ENCODE measurements at regions not wholly inside any gene's neighbourhood (a gene's known extent, or its start where the extent isn't known, plus 50 kb on each side); places are given as distances from the start of the nearest gene placed in this dataset.
A peak's percentile ranks its signal among the peaks of the same experiment; 100 is the strongest.
"Not testable (repeated sequence)": the region's sequence is repeated elsewhere in the genome, so short reads cannot be mapped to it uniquely, and the experiment has no call there.

- DNase-seq (ENCODE audit: low read depth in 2 of 2): no peak
Observed at GRCh38 chr7:98728555-98728954, 111.5 kb downstream of the NPTX2 start.

DNA sequence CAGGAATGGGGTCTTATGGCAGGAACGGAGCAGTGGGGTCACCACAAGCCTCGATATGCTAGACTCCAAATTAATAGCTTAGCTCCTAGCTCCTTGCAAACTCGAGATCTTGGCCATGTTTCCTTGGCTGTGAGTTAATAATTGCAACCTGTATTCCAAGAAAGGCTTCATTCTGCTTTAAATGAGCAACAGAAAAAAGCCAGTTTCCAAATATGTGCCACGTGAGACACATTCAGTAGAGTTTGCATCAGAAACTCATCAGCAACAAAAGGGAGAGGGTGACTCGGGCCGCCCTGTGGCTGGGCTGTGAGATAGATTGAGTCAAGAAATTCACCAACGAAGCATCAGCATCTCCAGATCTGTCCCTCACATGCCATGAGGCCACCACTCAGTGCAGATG lies 112.0 kb downstream of the NPTX2 start:
- no peak for DNase-seq (ENCODE audit: low read depth in 2 of 2)

DNA sequence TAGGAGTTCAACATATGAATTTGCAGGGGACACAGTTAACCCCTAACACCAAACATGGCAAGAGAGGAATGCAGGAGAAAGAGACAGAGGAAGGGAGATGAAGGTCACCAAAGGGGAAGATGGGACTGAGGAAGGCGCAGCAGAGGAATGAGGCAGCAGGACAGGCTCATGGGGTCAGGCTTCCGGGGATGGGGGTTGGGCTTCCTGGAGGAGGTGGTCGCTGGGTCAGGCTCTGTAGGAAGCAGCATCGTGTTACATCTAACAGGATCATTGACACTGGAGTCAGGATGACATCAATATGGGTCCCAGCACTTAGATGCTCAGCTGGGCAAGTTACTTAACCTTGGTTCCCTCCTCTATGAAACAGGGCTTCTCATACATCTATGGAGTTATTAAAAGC lies 113.2 kb downstream of the NPTX2 start:
- no peak for DNase-seq (ENCODE audit: low read depth in 2 of 2)

GRCh38 chr7:98731651-98732050 lies 114.6 kb downstream of the NPTX2 start:
- DNase-seq (ENCODE audit: low read depth in 2 of 2): no peak

DNA sequence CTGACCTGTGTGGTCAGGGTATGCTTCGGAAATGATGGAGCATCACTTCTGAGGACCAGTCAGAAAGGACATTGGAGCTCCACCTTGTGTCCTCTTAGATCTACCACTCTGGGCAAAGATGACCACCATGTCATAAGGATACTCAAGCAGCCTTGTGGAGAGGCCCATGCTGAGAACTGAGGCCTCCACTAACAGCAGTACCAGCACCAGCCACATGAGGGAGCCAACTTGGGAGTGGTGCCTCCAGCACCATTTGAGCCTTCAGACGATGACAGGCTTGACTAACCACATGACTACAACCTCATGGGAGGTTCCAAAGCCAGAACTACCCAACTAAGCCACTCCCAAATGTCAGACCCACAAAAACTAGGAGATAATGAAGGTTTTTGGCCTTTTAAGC lies 116.0 kb downstream of the NPTX2 start:
- DNase-seq (ENCODE audit: low read depth in 2 of 2): no peak

- DNase-seq (ENCODE audit: low read depth in 2 of 2): no peak
Observed at GRCh38 chr7:98735801-98736200, 118.7 kb downstream of the NPTX2 start.

DNA sequence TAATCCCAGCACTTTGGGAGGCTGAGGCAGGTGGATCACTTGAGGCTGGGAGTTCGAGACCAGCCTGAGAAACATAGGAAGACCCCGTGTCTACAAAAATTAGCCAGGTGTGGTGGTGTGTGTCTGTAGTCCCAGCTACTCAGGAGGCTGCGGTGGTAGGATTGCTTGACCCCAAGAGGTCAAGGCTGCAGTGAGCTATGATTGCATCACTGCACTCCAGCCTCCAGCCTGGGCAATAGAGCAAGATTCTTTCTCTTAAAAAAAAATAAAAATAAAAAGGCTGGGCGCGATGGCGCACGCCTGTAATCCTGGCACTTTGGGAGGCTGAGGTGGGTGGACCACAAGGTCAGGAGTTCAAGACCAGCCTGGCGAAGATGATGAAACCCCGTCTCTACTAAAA lies 119.4 kb downstream of the NPTX2 start:
- DNase-seq (ENCODE audit: low read depth in 2 of 2): not testable (repeated sequence)

DNA sequence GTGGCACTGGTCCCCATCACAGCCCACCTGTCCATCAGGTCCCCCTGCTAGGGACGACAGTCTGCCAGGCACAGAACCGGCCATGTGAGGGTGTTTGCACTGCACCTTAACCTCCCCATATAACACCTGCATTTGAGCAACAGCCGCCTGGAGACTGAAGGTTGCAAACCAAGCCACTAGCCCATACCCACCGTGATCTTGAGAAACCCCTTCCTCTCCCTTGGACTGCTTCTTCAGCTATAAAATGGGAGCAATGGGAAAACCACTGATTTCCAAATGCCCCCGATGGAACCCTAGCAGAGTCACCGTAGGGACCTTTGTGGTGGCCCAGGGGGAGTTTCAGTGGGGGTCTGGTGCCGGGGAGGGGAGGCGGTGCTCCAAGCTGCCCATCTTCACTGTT lies 120.1 kb downstream of the NPTX2 start:
- no peak for DNase-seq (ENCODE audit: low read depth in 2 of 2)

DNA sequence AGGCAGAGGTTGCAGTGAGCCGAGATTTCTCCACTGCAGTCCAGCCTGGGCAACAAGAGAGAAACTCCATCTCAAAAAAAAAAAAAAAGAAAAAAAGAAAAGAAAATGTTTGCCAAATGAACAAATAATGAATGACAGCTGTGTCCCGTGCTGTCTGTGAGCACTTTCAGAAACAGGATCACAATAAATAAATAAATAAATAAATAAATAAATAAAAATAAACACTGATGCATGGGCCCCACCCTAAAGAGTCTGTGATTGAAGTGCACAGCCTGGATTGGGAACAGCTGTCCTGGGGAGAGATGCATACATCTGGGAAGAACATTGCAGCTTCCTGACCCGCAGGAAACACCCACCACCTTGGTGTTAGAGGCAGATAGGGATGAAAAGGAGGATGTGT lies 123.6 kb downstream of the NPTX2 start:
- no peak for DNase-seq (ENCODE audit: low read depth in 2 of 2)

DNA sequence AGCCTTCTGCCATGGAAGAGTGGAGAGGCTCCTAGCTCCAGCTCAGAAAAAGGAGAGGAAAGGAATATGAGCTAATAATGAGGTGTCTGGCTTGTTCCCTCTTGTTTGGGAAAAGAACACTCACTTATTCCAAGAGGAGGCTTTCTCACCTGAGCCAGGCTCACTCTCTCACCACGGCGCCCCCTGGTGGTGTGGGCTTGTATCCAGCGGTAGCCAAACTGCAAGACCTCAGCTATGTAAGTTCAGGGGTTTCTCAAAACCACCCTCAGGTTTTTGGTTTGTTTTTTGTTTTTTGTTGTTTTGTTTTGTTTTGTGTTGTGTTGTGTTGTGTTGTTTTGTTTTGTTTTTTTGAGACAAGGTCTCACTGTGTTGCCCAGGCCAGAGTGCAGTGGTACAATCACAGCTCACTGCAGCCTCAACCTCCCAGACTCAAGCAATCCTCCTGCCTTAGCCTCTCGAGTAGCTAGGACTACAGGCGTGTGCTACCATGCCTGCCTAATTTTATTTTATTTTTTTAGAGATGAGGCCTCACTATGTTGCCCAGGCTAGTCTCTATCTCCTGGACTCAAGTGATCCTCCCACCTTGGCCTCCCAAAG lies 124.0 kb downstream of the TMEM130 start:
- DNase-seq (ENCODE audit: low read depth in 2 of 2): peak; percentile 29 to 35

GRCh38 chr7:98748090-98748489 lies 121.7 kb downstream of the TMEM130 start:
- DNase-seq (ENCODE audit: low read depth in 2 of 2): no peak

- DNase-seq (ENCODE audit: low read depth in 2 of 2): no peak
Observed at GRCh38 chr7:98753176-98753575, 116.6 kb downstream of the TMEM130 start.

DNA sequence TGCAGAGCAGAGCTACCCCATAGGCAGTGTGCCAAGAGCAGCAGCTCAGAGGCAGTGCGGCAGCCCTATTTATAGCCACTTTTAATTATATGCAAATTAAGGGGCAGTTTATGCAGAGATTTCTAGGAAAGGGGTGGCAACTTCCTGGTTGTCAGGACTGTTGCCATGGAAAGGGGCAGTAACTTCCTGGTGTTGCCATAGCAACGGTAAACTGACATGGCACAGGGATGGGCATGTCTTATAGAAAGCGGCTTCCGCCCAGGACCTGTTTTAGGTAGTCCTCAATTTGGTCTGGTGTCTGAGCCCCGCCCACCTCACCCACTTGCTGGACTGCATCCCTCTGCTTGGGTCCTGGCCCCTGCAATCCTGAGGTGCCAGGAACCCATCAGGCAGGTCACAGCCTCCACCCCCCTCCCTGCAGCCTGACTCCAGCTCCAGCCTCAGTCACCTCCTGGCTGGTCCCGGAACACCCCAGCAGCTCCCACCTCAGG lies 115.8 kb downstream of the TMEM130 start:
- no peak for DNase-seq (ENCODE audit: low read depth in 2 of 2)

- no peak for DNase-seq (ENCODE audit: low read depth in 2 of 2)
Observed at GRCh38 chr7:98755138-98755898, 114.5 kb downstream of the TMEM130 start.

DNA sequence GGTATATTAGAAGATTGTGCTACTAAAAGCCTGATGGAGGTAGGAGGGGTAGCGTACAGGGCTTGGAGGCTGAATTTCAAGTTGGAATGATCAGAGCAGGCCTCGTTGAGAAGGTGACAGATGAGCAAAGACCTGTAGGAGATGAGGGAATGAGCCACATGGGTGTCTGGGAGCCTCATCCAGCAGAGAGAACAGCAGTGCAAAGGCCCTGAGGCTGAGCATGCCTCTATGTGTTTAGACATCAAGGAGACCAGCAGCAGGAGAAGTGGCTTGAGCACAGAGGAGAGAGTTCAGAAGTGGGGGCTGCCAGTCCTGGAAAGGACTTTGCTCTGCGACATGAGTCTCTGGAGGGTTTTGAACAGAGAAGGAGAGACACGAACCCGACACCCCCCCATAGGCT lies 111.7 kb downstream of the TMEM130 start:
- no peak for DNase-seq (ENCODE audit: low read depth in 2 of 2)

GRCh38 chr7:98760201-98760651 lies 109.6 kb downstream of the TMEM130 start:
- no peak for DNase-seq (ENCODE audit: low read depth in 2 of 2)

- no peak for DNase-seq (ENCODE audit: low read depth in 2 of 2)
Observed at GRCh38 chr7:98761225-98761624, 108.6 kb downstream of the TMEM130 start.

DNA sequence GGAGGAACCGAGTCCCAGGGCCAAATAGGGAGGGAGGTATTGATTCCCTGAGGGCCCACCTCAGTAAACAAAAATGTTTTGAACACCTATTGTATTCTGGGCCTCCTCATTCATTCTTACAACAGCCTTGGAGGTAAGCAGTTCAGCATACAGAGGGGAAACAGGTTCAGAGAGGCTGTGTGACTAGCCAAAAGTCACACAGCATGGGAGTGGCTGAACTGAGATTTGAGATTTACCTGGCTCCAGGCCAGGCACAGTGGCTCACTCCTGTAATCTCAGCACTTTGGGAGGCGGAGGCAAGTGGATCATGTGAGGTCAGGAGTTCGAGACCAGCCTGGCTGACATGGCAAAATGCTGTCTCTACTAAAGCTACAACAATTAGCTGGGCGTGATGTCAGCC lies 107.2 kb downstream of the TMEM130 start:
- DNase-seq (ENCODE audit: low read depth in 2 of 2): no peak

- no peak for DNase-seq (ENCODE audit: low read depth in 2 of 2)
Observed at GRCh38 chr7:98763441-98763840, 106.4 kb downstream of the TMEM130 start.

DNA sequence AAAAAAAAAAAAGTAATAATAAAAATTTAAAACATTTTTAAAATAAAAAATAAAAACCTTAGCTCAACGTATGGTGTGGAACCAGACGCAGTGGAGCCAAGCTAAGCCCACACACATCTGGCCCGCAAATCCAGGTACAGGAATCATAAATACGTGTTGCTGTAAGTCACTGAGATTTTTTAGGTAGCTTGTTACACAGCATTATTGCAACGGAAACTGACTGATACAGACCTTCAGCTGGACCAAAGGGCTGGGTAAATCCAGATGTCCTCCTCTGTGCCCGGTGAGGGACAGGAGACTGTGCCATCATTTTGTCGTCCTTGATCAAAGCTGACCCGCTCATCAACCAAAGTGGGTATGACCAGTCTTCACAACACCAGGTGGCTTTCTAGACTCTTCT lies 104.9 kb downstream of the TMEM130 start:
- no peak for DNase-seq (ENCODE audit: low read depth in 2 of 2)

DNA sequence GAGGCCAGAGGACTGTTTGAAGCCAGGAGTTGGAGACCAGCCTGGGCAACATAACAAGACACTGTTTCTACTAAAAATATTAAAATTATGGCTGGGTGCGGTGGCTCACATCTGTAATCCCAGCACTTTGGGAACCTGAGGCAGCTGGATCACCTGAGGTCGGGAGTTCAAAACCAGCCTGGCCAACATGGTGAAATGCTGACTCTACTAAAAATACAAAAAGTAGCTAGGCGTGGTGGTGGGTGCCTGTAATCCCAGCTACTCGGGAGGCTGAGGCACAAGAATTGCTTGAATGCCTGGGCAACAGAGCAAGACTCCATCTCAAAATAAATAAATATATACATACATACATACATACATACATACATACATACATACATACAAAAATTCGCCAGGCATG lies 99.7 kb downstream of the TMEM130 start:
- DNase-seq (ENCODE audit: low read depth in 2 of 2): not testable (repeated sequence)

- no peak for DNase-seq (ENCODE audit: low read depth in 2 of 2)
Observed at GRCh38 chr7:98771519-98771918, 98.3 kb downstream of the TMEM130 start.

DNA sequence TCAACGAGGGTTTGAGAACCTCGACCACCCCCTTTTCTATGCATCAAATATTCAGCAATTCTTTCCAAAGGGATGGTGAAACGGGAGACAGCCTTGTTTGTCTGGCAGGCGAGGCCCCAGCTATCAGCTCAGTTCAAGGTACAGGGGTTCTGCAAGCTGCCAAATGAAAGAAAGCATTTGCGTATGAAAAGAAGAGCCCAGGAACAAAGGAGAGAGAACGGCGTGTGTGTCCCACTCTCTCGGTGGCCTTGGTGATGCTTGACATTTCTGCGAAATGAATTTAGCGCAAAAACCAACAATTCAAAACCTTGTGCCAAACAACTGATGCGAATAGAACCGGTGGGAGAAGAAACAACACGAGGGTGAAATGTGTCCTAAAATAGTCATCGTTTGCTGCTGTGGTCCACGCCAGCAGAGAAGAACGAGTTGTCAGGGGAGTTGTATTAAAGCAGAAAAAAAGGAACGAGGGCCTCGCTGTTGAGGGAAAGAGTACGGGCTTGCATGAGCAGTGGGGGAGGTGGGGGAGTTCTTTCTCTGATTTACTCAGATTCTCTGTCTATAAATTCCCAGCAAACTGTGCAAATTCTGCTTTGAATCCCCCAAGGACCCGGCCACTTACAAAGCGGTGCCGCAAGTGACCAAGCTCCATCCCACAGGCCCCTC lies 97.7 kb downstream of the TMEM130 start:
- DNase-seq (ENCODE audit: low read depth in 2 of 2): no peak

All from activated CD8-positive, alpha-beta memory T cell treated with anti-CD3 and anti-CD28 coated beads for 4 hours (primary cell).